Endothelial cell of umbilical vein (primary cell): ENCODE measurements at regions not wholly inside any gene's neighbourhood (a gene's known extent, or its start where the extent isn't known, plus 50 kb on each side); places are given as distances from the start of the nearest gene placed in this dataset.

Source experiments
- BruUV-seq: library from RNA; stranded (reverse); fragments of 400-500 nt; replicated peaks from 2 replicates; lab custom pipeline; 2021; lab: Mats Ljungman, UMichigan
- CTCF ChIA-PET: fragments of 300-600, 350-600 bp; sonication (Branson Sonifier 250); formaldehyde crosslinking; loops from one replicate; lab custom pipeline; 2021; ENCODE audit warnings: antibody characterized with exemption, inconsistent platforms; lab: Charles Lee
- POLR2A ChIA-PET: fragments of 300-600, 350-600 bp; sonication (Branson Sonifier 250); formaldehyde crosslinking; loops from one replicate; lab custom pipeline; 2021; ENCODE audit warnings: antibody characterized with exemption, inconsistent platforms; lab: Charles Lee
- DNase-seq: peaks from one replicate; pipeline ENCODE4 v3.0.0-alpha.2; 2011; ENCODE audit warnings: low read depth, low spot score
- FAIRE-seq: peaks from 2 replicates; lab custom pipeline; 2011; peaks lifted over from hg19 to GRCh38; lab: Jason Lieb, UNC
- H2AFZ ChIP-seq: 2 replicates; pipeline ENCODE4 v1.6.0; 2012; ENCODE audit warnings: low read depth, low read length, control low read depth, inconsistent platforms
- H3K27ac ChIP-seq: 2 replicates; pipeline ENCODE4 v1.5.1; 2011; ENCODE audit warnings: low read depth, mild to moderate bottlenecking, control low read depth, low read length, moderate library complexity; ENCODE audit not compliant: insufficient read depth
- H3K27me3 ChIP-seq, 2 experiments: 2 replicates each; pipeline versions ENCODE4 v1.6.0 to v1.6.1; 2011; ENCODE audit warnings: low read length in 2 of 2, mixed read lengths in 1 of 2; ENCODE audit not compliant: control insufficient read depth in 2 of 2, insufficient read depth in 2 of 2
- H3K36me3 ChIP-seq, 2 experiments: 2 replicates in 1 of 2; 3 replicates in 1 of 2; pipeline ENCODE4 v1.5.1; 2011; ENCODE audit warnings: low read length in 2 of 2, mild to moderate bottlenecking in 1 of 2, moderate library complexity in 1 of 2; ENCODE audit not compliant: control insufficient read depth in 2 of 2, insufficient read depth in 2 of 2; ENCODE audit errors: extremely low read depth in 1 of 2
- H3K4me1 ChIP-seq: 3 replicates; pipeline ENCODE4 v1.5.1; 2011; ENCODE audit warnings: mild to moderate bottlenecking, low read length; ENCODE audit not compliant: control insufficient read depth, insufficient read depth; ENCODE audit errors: extremely low read depth
- H3K4me2 ChIP-seq: 2 replicates; pipeline ENCODE4 v1.6.1; 2011; ENCODE audit warnings: low read length, control low read depth, mixed read lengths; ENCODE audit not compliant: insufficient read depth
- H3K4me3 ChIP-seq, 3 experiments: fragments of 200-600 bp in 1 of 3; sonication (generic), shearing (Covaris generic) in 1 of 3; replicated peaks in 1 of 3; 2 replicates each; pipeline ENCODE4 v1.5.1; 2011 to 2016; ENCODE audit warnings: control low read depth in 3 of 3, low read length in 3 of 3, mild to moderate bottlenecking in 2 of 3, inconsistent platforms in 1 of 3, low read depth in 1 of 3, moderate library complexity in 1 of 3; ENCODE audit not compliant: insufficient read depth in 1 of 3
- H3K79me2 ChIP-seq: 2 replicates; pipeline ENCODE4 v1.6.0; 2012; ENCODE audit warnings: low read length, inconsistent platforms; ENCODE audit not compliant: control insufficient read depth, insufficient read depth
- H3K9ac ChIP-seq: replicated peaks from 2 replicates; pipeline ENCODE3; 2011; ENCODE audit warnings: low read length, control low read depth; ENCODE audit not compliant: insufficient read depth; ENCODE audit errors: extremely low read depth
- H3K9me1 ChIP-seq: replicated peaks from 3 replicates; pipeline ENCODE4 v1.6.0; 2011; ENCODE audit warnings: mild to moderate bottlenecking, low read length; ENCODE audit not compliant: control insufficient read depth, insufficient read depth; ENCODE audit errors: extremely low read depth
- H3K9me3 ChIP-seq: replicated peaks from 2 replicates; pipeline ENCODE4 v1.5.1; 2012; ENCODE audit warnings: low read length, inconsistent platforms; ENCODE audit not compliant: control insufficient read depth, insufficient read depth
- H4K20me1 ChIP-seq: replicated peaks from 2 replicates; pipeline ENCODE3; 2011; ENCODE audit warnings: mild to moderate bottlenecking, low read length; ENCODE audit not compliant: control insufficient read depth, insufficient read depth; ENCODE audit errors: extremely low read depth
- CTCF ChIP-seq, 2 donors: IDR thresholded peaks; 1 replicate in 1 of 2; 2 replicates in 1 of 2; pipeline ENCODE4 v1.5.1; 2011; ENCODE audit warnings: low read length in 2 of 2, mild to moderate bottlenecking in 2 of 2, moderate library complexity in 2 of 2, control low read depth in 1 of 2, inconsistent platforms in 1 of 2, low read depth in 1 of 2; ENCODE audit not compliant: insufficient read depth in 1 of 2; ENCODE audit errors: extremely low read depth in 1 of 2
- EZH2 ChIP-seq: IDR thresholded peaks from 2 replicates; pipeline ENCODE4 v1.6.1; 2012; ENCODE audit warnings: borderline replicate concordance, low read depth, mild to moderate bottlenecking, moderate library complexity, low read length, inconsistent platforms; ENCODE audit not compliant: severe bottlenecking
- FOS ChIP-seq: IDR thresholded peaks from 2 replicates; pipeline ENCODE4 v1.6.1; 2011; ENCODE audit warnings: mild to moderate bottlenecking, low read length, moderate library complexity, borderline replicate concordance; ENCODE audit not compliant: insufficient read depth
- GATA2 ChIP-seq: IDR thresholded peaks from 2 replicates; pipeline ENCODE4 v1.7.0; 2011; ENCODE audit warnings: low read depth, mild to moderate bottlenecking, moderate library complexity, mixed read lengths, low read length; ENCODE audit not compliant: insufficient read length, insufficient read depth
- JUN ChIP-seq: IDR thresholded peaks from 2 replicates; pipeline ENCODE4 v1.6.1; 2011; ENCODE audit warnings: borderline replicate concordance, low read depth; ENCODE audit not compliant: insufficient read length, insufficient read depth
- MYC ChIP-seq: IDR thresholded peaks from one replicate; pipeline ENCODE4 v1.6.1; 2011; ENCODE audit warnings: mild to moderate bottlenecking, low read depth, low read length
- POLR2A ChIP-seq: IDR thresholded peaks from 2 replicates; pipeline ENCODE4 v1.6.1; 2012; ENCODE audit warnings: low read depth, mild to moderate bottlenecking, control low read depth, low read length
- POLR2AphosphoS5 ChIP-seq: IDR thresholded peaks from 2 replicates; pipeline ENCODE4 v1.6.1; 2012; ENCODE audit warnings: low read depth, mild to moderate bottlenecking, control low read depth, low read length, moderate library complexity; ENCODE audit not compliant: insufficient read depth
- dilution Hi-C: fragments of 300-500 bp; cut with MboI; formaldehyde crosslinking; loops from one replicate; pipeline ENCODE4 v1.15.0; 2019; ENCODE audit warnings: low sequenced_read_pairs; ENCODE audit not compliant: extremely low pct_ligation_motif_present
- intact Hi-C: fragments of 100-400 bp; cut with micrococcal nuclease; formaldehyde crosslinking; loops from one replicate; pipeline ENCODE4 v1.10.0; 2022
- TF ChIP-seq, protein P1 (sequence below): IDR thresholded peaks from 2 replicates; pipeline ENCODE4 v1.6.1; 2011; ENCODE audit not compliant: insufficient read depth, insufficient read length

- CTCF ChIA-PET: no interaction called here
Measured at GRCh38 chr5:99553211-99553810, 624.5 kb upstream of the CHD1 start.

More at GRCh38 chr5:99553211-99553810, 624.5 kb upstream of the CHD1 start:
- BruUV-seq: no TSS peak
- Histone ChIP-seq H3K27me3 (no peaks in the 10 kb centered on the region), H3K36me3 (no peaks in the 10 kb centered on the region), H3K9me1 (no peaks in the 10 kb centered on the region), H4K20me1 (no peaks in the 10 kb centered on the region), H3K9me3 (no peaks in the 10 kb centered on the region), H2AFZ (no peak overlapping the region), H3K4me3 (no peak overlapping the region), H3K4me1 (no peaks in the 10 kb centered on the region), H3K9ac (no peak overlapping the region), H3K79me2 (no peaks in the 10 kb centered on the region), H3K27ac (no peak overlapping the region), H3K4me2 (no peak overlapping the region)
- dilution Hi-C loops (no loop called here), intact Hi-C loops (no loop called here)
- FAIRE-seq (no peak), DNase-seq (no peak)
- TF ChIP-seq JUN (no peak), EZH2 (no peak), MYC (no peak), FOS (no peak), POLR2AphosphoS5 (no peak), CTCF (IDR thresholded peaks at IDR 0.05; ENCODE audit: extremely low read depth in 1 of 2, insufficient read depth in 1 of 2, low read depth in 1 of 2, low read length in 2 of 2) (no peak), GATA2 (no peak), POLR2A (no peak)
- TF ChIP-seq, protein P1, sequence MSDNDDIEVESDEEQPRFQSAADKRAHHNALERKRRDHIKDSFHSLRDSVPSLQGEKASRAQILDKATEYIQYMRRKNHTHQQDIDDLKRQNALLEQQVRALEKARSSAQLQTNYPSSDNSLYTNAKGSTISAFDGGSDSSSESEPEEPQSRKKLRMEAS: no peak
- POLR2A ChIA-PET: no interaction called here
